Progenitor cell of endocrine pancreas (in vitro differentiated cells): ENCODE measurements at regions not wholly inside any gene's neighbourhood (a gene's known extent, or its start where the extent isn't known, plus 50 kb on each side); places are given as distances from the start of the nearest gene placed in this dataset.

Source experiments
- DNase-seq: peaks from one replicate; pipeline ENCODE4 v3.0.0; 2021; ENCODE audit warnings: low spot score; ENCODE audit not compliant: unreplicated experiment
- H3K27ac Mint-ChIP-seq: 2 replicates; pipeline ENCODE4 v1.8.0; 2021; ENCODE audit warnings: mild to moderate bottlenecking, moderate library complexity, mixed read lengths
- H3K27me3 Mint-ChIP-seq: 2 replicates; pipeline ENCODE4 v1.8.0; 2021; ENCODE audit warnings: mixed read lengths
- H3K36me3 Mint-ChIP-seq: 2 replicates; pipeline ENCODE4 v1.8.0; 2022; ENCODE audit warnings: mixed read lengths; ENCODE audit not compliant: insufficient read depth
- H3K4me1 Mint-ChIP-seq: 2 replicates; pipeline ENCODE4 v1.8.0; 2021; ENCODE audit warnings: low read depth, mixed read lengths
- H3K4me3 Mint-ChIP-seq: 2 replicates; pipeline ENCODE4 v1.8.0; 2021; ENCODE audit warnings: low read depth, mild to moderate bottlenecking, moderate library complexity, mixed read lengths
- H3K9me3 Mint-ChIP-seq: 2 replicates; pipeline ENCODE4 v1.8.0; 2021; ENCODE audit warnings: low read depth, mixed read lengths
- TF ChIP-seq, protein P1 (sequence below): fragments of 200-600 bp; sonication (generic); IDR thresholded peaks from one replicate; pipeline ENCODE4 v1.5.0; 2021; ENCODE audit warnings: antibody characterized with exemption, mild to moderate bottlenecking; ENCODE audit not compliant: unreplicated experiment

DNA sequence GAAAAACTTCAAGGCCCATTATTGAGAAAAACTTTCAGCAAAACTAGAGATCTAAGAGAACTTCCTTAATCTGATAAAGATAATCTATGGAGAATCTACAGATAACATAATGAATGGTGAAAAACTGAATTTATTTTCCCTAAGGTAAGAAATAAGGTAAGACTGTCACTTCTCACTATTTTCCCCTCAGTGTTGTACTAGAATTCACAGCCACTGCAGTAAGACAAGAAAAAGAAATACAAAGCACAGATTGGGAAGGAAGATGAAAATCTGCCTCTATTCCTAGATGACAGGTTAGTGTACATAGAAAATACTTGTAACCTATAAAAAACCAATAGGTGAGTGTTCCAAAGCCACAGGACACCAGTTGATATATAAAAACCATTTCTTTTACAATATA is 220.7 kb upstream of the SHH start:
- TF ChIP-seq, protein P1, sequence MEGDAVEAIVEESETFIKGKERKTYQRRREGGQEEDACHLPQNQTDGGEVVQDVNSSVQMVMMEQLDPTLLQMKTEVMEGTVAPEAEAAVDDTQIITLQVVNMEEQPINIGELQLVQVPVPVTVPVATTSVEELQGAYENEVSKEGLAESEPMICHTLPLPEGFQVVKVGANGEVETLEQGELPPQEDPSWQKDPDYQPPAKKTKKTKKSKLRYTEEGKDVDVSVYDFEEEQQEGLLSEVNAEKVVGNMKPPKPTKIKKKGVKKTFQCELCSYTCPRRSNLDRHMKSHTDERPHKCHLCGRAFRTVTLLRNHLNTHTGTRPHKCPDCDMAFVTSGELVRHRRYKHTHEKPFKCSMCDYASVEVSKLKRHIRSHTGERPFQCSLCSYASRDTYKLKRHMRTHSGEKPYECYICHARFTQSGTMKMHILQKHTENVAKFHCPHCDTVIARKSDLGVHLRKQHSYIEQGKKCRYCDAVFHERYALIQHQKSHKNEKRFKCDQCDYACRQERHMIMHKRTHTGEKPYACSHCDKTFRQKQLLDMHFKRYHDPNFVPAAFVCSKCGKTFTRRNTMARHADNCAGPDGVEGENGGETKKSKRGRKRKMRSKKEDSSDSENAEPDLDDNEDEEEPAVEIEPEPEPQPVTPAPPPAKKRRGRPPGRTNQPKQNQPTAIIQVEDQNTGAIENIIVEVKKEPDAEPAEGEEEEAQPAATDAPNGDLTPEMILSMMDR, result no peak
- Mint-ChIP-seq H3K27me3 (peaks cover 31% of the 10 kb centered on the region), H3K36me3 (no peaks in the 10 kb centered on the region), H3K4me1 (peaks cover 4% of the 10 kb centered on the region), H3K27ac (no peak overlapping the region), H3K9me3 (peaks cover 12% of the 10 kb centered on the region), H3K4me3 (no peak overlapping the region)
- DNase-seq, result no peak

GRCh38 chr7:156031679-156032478 is 219.6 kb upstream of the SHH start:
- no peak overlapping the region for H3K4me3 Mint-ChIP-seq
- H3K27ac Mint-ChIP-seq, result no peak overlapping the region
- peaks cover 8% of the 10 kb centered on the region for H3K4me1 Mint-ChIP-seq
- peaks cover 32% of the 10 kb centered on the region for H3K27me3 Mint-ChIP-seq
- peaks cover 12% of the 10 kb centered on the region for H3K9me3 Mint-ChIP-seq
- DNase-seq, result no peak
- TF ChIP-seq, protein P1, result no peak
- H3K36me3 Mint-ChIP-seq, result no peaks in the 10 kb centered on the region

DNA sequence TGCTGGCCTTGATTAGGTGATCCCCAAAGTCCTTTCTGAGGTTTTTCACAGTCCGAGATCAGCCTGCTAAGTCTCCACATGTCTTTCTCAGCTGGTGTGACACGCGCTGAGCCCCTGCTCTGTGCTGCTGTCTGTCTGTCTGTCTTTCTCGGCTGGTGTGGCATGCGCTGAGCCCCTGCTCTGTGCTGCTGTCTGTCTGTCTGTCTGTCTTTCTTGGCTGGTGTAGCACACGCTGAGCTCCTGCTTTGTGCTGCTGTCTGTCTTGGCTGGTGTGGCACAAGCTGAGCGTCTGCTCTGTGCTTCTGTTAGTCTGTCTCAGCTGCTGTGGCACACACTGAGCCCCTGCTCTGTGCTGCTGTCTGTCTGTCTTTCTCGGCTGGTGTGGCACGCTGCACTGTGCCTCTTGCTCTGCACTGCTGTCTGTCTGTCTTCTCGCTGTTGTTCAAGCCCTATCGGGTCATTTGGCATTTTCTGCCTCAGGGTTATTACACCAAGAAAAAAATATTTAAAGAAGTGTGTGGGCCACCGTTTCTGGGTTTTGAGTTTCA is 217.3 kb upstream of the SHH start:
- no peak for DNase-seq
- H3K9me3 Mint-ChIP-seq, result peaks cover 12% of the 10 kb centered on the region
- TF ChIP-seq, protein P1, result no peak
- peaks cover 8% of the 10 kb centered on the region for H3K4me1 Mint-ChIP-seq
- no peaks in the 10 kb centered on the region for H3K36me3 Mint-ChIP-seq
- peaks cover 28% of the 10 kb centered on the region for H3K27me3 Mint-ChIP-seq
- no peak overlapping the region for H3K4me3 Mint-ChIP-seq
- no peak overlapping the region for H3K27ac Mint-ChIP-seq

GRCh38 chr7:156028521-156028920 is 216.3 kb upstream of the SHH start:
- H3K4me3 Mint-ChIP-seq, result no peak overlapping the region
- peaks cover 24% of the 10 kb centered on the region for H3K27me3 Mint-ChIP-seq
- H3K27ac Mint-ChIP-seq, result peak overlapping the region; percentile 27
- H3K4me1 Mint-ChIP-seq, result peaks cover 8% of the 10 kb centered on the region
- TF ChIP-seq, protein P1, result no peak
- no peaks in the 10 kb centered on the region for H3K36me3 Mint-ChIP-seq
- no peak for DNase-seq
- H3K9me3 Mint-ChIP-seq, result peaks cover 12% of the 10 kb centered on the region

DNA sequence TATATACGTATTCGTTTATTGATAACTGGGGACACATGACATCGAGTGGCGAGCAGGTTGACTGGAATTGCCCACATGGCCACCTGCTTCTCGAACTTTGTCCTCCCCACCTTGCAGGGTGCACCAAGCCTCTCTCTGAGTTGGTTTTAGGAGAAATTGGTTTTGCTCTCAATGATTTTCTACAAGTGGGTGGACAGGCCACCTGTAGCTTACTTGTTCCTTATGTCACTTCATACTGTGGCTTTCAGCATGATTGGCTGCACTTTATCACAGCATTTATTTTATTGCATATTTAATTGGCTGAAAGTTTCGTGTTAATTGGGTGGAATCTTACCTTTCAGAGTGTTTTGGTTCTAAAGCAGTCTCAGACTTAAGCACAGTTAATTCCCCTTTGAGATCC is 215.6 kb upstream of the SHH start:
- H3K4me1 Mint-ChIP-seq, result peaks cover 8% of the 10 kb centered on the region
- H3K27me3 Mint-ChIP-seq, result peaks cover 24% of the 10 kb centered on the region
- DNase-seq, result no peak
- no peak overlapping the region for H3K4me3 Mint-ChIP-seq
- no peaks in the 10 kb centered on the region for H3K36me3 Mint-ChIP-seq
- H3K9me3 Mint-ChIP-seq, result peaks cover 8% of the 10 kb centered on the region
- TF ChIP-seq, protein P1, result no peak
- H3K27ac Mint-ChIP-seq, result no peak overlapping the region
